Transverse colon (tissue), 4 donors: ENCODE measurements at regions not wholly inside any gene's neighbourhood (a gene's known extent, or its start where the extent isn't known, plus 50 kb on each side); places are given as distances from the start of the nearest gene placed in this dataset.

Experiments
- DNase-seq: peaks from one replicate; pipeline ENCODE4 v3.0.0-alpha.2; 2019
- H3K27ac ChIP-seq, 4 donors: fragments of 200-600 bp; sonication (generic); 2 replicates each; pipeline ENCODE4 v1.5.1; 2016 to 2018; ENCODE audit warnings: inconsistent platforms in 4 of 4
- H3K27me3 ChIP-seq: fragments of 200-600 bp; sonication (generic); 2 replicates; pipeline ENCODE4 v1.5.1; 2017; ENCODE audit warnings: inconsistent platforms
- H3K36me3 ChIP-seq, 4 donors: fragments of 200-600 bp; sonication (generic); 2 replicates each; pipeline ENCODE4 v1.5.1; 2017 to 2019; ENCODE audit warnings: inconsistent platforms in 4 of 4
- H3K4me1 ChIP-seq, 4 donors: fragments of 200-600 bp; sonication (generic); 2 replicates each; pipeline ENCODE4 v1.5.1; 2017 to 2020; ENCODE audit warnings: inconsistent platforms in 4 of 4
- H3K4me3 ChIP-seq, 4 donors: fragments of 200-600 bp; sonication (generic); 1 replicate in 1 of 4; 2 replicates in 3 of 4; pipeline versions ENCODE4 v1.5.1 to v1.6.1; 2017 to 2019; ENCODE audit warnings: inconsistent platforms in 4 of 4
- H3K9me3 ChIP-seq, 2 donors: fragments of 200-600 bp; sonication (generic); 2 replicates each; pipeline ENCODE4 v1.5.1; 2017 to 2019; ENCODE audit warnings: inconsistent platforms in 2 of 2
- CTCF ChIP-seq, 5 experiments: fragments of 200-600 bp in 3 of 5; fragments of 450-650 bp in 2 of 5; sonication (generic) in 3 of 5; IDR thresholded peaks; 1 replicate in 2 of 5; 2 replicates in 3 of 5; pipeline ENCODE4 v1.5.1; 2016 to 2017; ENCODE audit warnings: antibody characterized with exemption in 5 of 5, inconsistent platforms in 3 of 5, mild to moderate bottlenecking in 2 of 5, moderate library complexity in 1 of 5
- EP300 ChIP-seq: sonication (generic); formaldehyde crosslinking; IDR thresholded peaks from one replicate; pipeline ENCODE4 v1.6.1; 2017; ENCODE audit warnings: antibody characterized with exemption, low read depth
- POLR2A ChIP-seq: fragments of 450-650 bp; IDR thresholded peaks from one replicate; pipeline ENCODE4 v1.6.1; 2016; ENCODE audit warnings: antibody characterized with exemption, mild to moderate bottlenecking, moderate library complexity
- POLR2AphosphoS5 ChIP-seq, 3 donors: sonication (generic); formaldehyde crosslinking; IDR thresholded peaks; one replicate each; pipeline ENCODE4 v1.6.1; 2016; ENCODE audit warnings: antibody characterized with exemption in 3 of 3
- WGBS, 2 donors: methylation state at CpG; one replicate each; pipeline ENCODE4 v1.1.5; 2018; ENCODE audit warnings: low coverage in 1 of 2; 5-methylcytosine and 5-hydroxymethylcytosine counted together
- in situ Hi-C, 4 donors: fragments of 200-750 bp; cut with MboI; loops; one replicate each; pipeline versions ENCODE4 v1.15.0 to v1.15.1; 2017; ENCODE audit warnings: low sequenced_read_pairs in 3 of 4, low pct_ligation_motif_present in 1 of 4, low pct_unique_long_range_greater_than_20kb in 1 of 4
- intact Hi-C: fragments of 100-400 bp; cut with DNase I; formaldehyde crosslinking; loops from one replicate; pipeline ENCODE4 v1.15.1; 2023; ENCODE audit warnings: low total_unique reads

GRCh38 chr5:2282893-2283292 lies 400.2 kb upstream of the IRX4 start:
- TF ChIP-seq POLR2A = no peak
- TF ChIP-seq CTCF (IDR thresholded peaks at IDR 0.05) = no peak
- TF ChIP-seq EP300 = no peak
- no peak for TF ChIP-seq POLR2AphosphoS5 (IDR thresholded peaks at IDR 0.05)
- Histone ChIP-seq H3K4me3 (no peak overlapping the region), H3K9me3 (no peaks in the 10 kb centered on the region), H3K27ac (no peak overlapping the region), H3K4me1 (no peaks in the 10 kb centered on the region), H3K36me3 (no peaks in the 10 kb centered on the region), H3K27me3 (no peaks in the 10 kb centered on the region)
- DNase-seq = no peak
- WGBS, 2 donors = 57 to 73% methylated on average over 5 to 7 of the region's 7 CpGs
- intact Hi-C loops (no loop called here), in situ Hi-C loops (no loop called here)

GRCh38 chr5:2282034-2282690 lies 399.4 kb upstream of the IRX4 start:
- intact Hi-C loops = no loop called here
- Histone ChIP-seq H3K4me3 (no peak overlapping the region), H3K27me3 (no peaks in the 10 kb centered on the region), H3K4me1 (no peaks in the 10 kb centered on the region), H3K36me3 (no peaks in the 10 kb centered on the region), H3K27ac (no peak overlapping the region), H3K9me3 (no peaks in the 10 kb centered on the region)
- 60 to 69% methylated on average over 1 to 11 of the region's 11 CpGs for WGBS, 2 donors
- TF ChIP-seq POLR2AphosphoS5 (IDR thresholded peaks at IDR 0.05) = no peak
- TF ChIP-seq EP300 = no peak
- TF ChIP-seq CTCF (IDR thresholded peaks at IDR 0.05) = no peak
- no peak for TF ChIP-seq POLR2A
- in situ Hi-C loops = no loop called here
- DNase-seq = no peak

- WGBS, 2 donors = 68 to 75% methylated on average over 3 of the region's 3 CpGs
- TF ChIP-seq POLR2AphosphoS5 (IDR thresholded peaks at IDR 0.05) (no peak), EP300 (no peak), CTCF (IDR thresholded peaks at IDR 0.05) (no peak), POLR2A (no peak)
- no peak for DNase-seq
- H3K9me3 ChIP-seq = no peaks in the 10 kb centered on the region
- H3K27ac ChIP-seq = no peak overlapping the region
- H3K4me1 ChIP-seq = no peaks in the 10 kb centered on the region
- no peaks in the 10 kb centered on the region for H3K36me3 ChIP-seq
- H3K27me3 ChIP-seq = no peaks in the 10 kb centered on the region
- H3K4me3 ChIP-seq = no peak overlapping the region
- in situ Hi-C loops = no loop called here
- intact Hi-C loops = no loop called here
Measured at GRCh38 chr5:2281446-2281845, 398.7 kb upstream of the IRX4 start.

GRCh38 chr5:2280318-2280717 lies 397.6 kb upstream of the IRX4 start:
- in situ Hi-C loops = no loop called here
- no peaks in the 10 kb centered on the region for H3K27me3 ChIP-seq
- 78 to 80% methylated on average over 3 of the region's 3 CpGs for WGBS, 2 donors
- H3K27ac ChIP-seq = no peak overlapping the region
- no peaks in the 10 kb centered on the region for H3K9me3 ChIP-seq
- no peak for DNase-seq
- H3K4me3 ChIP-seq = no peak overlapping the region
- H3K36me3 ChIP-seq = no peaks in the 10 kb centered on the region
- H3K4me1 ChIP-seq = no peaks in the 10 kb centered on the region
- TF ChIP-seq POLR2A (no peak), EP300 (no peak), CTCF (IDR thresholded peaks at IDR 0.05) (no peak), POLR2AphosphoS5 (IDR thresholded peaks at IDR 0.05) (no peak)
- intact Hi-C loops = loop anchor here (1.0 kb wide), 1 partner anchor 20 kb away; no protein-coding TSS in a partner anchor
